ENCODE measurements at regions not wholly inside any gene's neighbourhood (a gene's known extent, or its start where the extent isn't known, plus 50 kb on each side); places are given as distances from the start of the nearest gene placed in this dataset.

- POLR2A ChIA-PET, result no interaction called here
- Mint-ChIP-seq H3K9me3 (peaks cover 9% of the 10 kb centered on the region), H3K36me3 (peaks cover 9% of the 10 kb centered on the region), H3K27me3 (ENCODE audit: low read depth) (no peaks in the 10 kb centered on the region; the same call in 1 of the 2 replicates), H3K27ac (no peak overlapping the region), H3K4me1 (peaks cover 24% of the 10 kb centered on the region), H3K4me3 (no peak overlapping the region)
- DNase-seq (ENCODE audit: low spot score) (no peak), ATAC-seq (no peak)
- TF ChIP-seq CBFB (CRISPR knock-in tag; IDR thresholded peaks at IDR 0.05; ENCODE audit: low read depth) (no peak), GABPB1 (CRISPR knock-in tag; IDR thresholded peaks at IDR 0.05) (0 out of 2 replicates have a peak, but pooled peaks have one; percentile 25)
- CTCF ChIA-PET, result interaction anchor here (0.7 to 3.3 kb wide), 2 partner anchors 27 to 116 kb away, joined by 3 to 10 read pairs; no protein-coding TSS in a partner anchor
Measured at GRCh38 chr2:74741629-74742028, 87.6 kb downstream of the SEMA4F start.

DNA sequence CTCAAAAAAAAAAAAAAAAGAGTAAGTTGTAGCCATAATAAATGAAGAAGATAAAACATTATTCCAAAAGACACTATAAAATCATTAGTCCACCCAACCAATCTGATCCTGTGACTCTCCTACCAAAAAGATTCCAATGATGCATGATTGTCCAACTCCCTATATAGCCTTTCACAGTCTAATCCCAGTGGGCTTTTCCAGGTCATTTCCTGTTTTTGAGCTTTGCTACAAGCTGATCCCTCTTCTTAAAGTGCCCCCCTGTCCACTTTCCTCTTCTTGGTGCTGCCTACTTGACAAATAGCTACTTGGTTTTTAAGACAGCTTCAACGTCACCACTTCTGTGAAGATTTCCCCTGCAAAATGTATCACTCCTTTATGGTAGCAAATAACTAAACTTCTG, 88.4 kb downstream of the SEMA4F start:
- Mint-ChIP-seq H3K4me3 (no peak overlapping the region), H3K27ac (no peak overlapping the region), H3K4me1 (peaks cover 24% of the 10 kb centered on the region), H3K27me3 (ENCODE audit: low read depth) (no peaks in the 10 kb centered on the region; the same call in 1 of the 2 replicates), H3K9me3 (peaks cover under 1% of the 10 kb centered on the region; the same call in 1 of the 2 replicates), H3K36me3 (peaks cover under 1% of the 10 kb centered on the region)
- TF ChIP-seq CDX4 (CRISPR knock-in tag; IDR thresholded peaks at IDR 0.05; ENCODE audit: borderline replicate concordance), result no peak
- no peak for TF ChIP-seq TCF7 (CRISPR knock-in tag; IDR thresholded peaks at IDR 0.05; ENCODE audit: low read depth)
- no peak for TF ChIP-seq PREB (CRISPR knock-in tag; IDR thresholded peaks at IDR 0.05; ENCODE audit: borderline replicate concordance)
- no peak for TF ChIP-seq AR (CRISPR knock-in tag; IDR thresholded peaks at IDR 0.05)
- TF ChIP-seq, protein P1, sequence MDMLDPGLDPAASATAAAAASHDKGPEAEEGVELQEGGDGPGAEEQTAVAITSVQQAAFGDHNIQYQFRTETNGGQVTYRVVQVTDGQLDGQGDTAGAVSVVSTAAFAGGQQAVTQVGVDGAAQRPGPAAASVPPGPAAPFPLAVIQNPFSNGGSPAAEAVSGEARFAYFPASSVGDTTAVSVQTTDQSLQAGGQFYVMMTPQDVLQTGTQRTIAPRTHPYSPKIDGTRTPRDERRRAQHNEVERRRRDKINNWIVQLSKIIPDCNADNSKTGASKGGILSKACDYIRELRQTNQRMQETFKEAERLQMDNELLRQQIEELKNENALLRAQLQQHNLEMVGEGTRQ (CRISPR knock-in tag; IDR thresholded peaks at IDR 0.05), result no peak
- no peak for TF ChIP-seq GRHL2 (CRISPR knock-in tag; IDR thresholded peaks at IDR 0.05; ENCODE audit: insufficient replicate concordance, severe bottlenecking)
- TF ChIP-seq SMAD4 (CRISPR knock-in tag; IDR thresholded peaks at IDR 0.05), result no peak
- ChIA-PET POLR2A (no interaction called here), CTCF (interaction anchor here (0.7 to 3.3 kb wide), 2 partner anchors 27 to 117 kb away, joined by 3 to 10 read pairs; no protein-coding TSS in a partner anchor)
- DNase-seq (ENCODE audit: low spot score) (no peak), ATAC-seq (no peak)

DNA sequence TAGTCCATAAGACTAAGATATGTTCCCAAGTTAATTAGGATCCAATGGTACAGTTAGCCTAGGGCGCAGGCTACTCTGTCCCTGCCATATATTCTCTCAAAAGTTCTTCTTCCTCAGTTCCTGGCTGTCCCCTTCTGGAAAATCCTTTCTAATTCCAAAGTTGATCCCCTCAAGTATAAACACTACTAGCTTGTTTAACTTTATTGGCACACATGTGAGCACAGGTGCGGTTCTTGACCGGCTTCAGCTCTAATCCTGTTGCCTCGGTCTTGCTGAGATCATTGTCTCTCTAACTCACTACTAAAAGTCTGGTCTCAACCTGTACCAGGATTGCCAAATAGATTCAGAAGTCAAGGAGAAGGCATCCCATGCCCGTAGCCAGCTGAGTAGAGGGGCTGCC, 89.0 kb downstream of the SEMA4F start:
- no peak overlapping the region for H3K4me3 Mint-ChIP-seq
- no peak for DNase-seq (ENCODE audit: low spot score)
- ChIA-PET POLR2A (no interaction called here), CTCF (interaction anchor here (3.3 kb wide), 1 partner anchor 28 kb away, joined by 10 read pairs; no protein-coding TSS in a partner anchor)
- no peak overlapping the region for H3K27ac Mint-ChIP-seq
- no peak for TF ChIP-seq IRF1 (CRISPR knock-in tag; IDR thresholded peaks at IDR 0.05)
- TF ChIP-seq TCF7 (CRISPR knock-in tag; IDR thresholded peaks at IDR 0.05; ENCODE audit: low read depth), result no peak
- no peak for TF ChIP-seq NR1H2 (CRISPR knock-in tag; IDR thresholded peaks at IDR 0.05)
- TF ChIP-seq, protein P2, sequence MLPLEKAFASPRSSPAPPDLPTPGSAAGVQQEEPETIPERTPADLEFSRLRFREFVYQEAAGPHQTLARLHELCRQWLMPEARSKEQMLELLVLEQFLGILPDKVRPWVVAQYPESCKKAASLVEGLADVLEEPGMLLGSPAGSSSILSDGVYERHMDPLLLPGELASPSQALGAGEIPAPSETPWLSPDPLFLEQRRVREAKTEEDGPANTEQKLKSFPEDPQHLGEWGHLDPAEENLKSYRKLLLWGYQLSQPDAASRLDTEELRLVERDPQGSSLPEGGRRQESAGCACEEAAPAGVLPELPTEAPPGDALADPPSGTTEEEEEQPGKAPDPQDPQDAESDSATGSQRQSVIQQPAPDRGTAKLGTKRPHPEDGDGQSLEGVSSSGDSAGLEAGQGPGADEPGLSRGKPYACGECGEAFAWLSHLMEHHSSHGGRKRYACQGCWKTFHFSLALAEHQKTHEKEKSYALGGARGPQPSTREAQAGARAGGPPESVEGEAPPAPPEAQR (CRISPR knock-in tag; IDR thresholded peaks at IDR 0.05), result no peak
- no peak for TF ChIP-seq KAT7 (CRISPR knock-in tag; IDR thresholded peaks at IDR 0.05; ENCODE audit: borderline replicate concordance)
- TF ChIP-seq, protein P3, sequence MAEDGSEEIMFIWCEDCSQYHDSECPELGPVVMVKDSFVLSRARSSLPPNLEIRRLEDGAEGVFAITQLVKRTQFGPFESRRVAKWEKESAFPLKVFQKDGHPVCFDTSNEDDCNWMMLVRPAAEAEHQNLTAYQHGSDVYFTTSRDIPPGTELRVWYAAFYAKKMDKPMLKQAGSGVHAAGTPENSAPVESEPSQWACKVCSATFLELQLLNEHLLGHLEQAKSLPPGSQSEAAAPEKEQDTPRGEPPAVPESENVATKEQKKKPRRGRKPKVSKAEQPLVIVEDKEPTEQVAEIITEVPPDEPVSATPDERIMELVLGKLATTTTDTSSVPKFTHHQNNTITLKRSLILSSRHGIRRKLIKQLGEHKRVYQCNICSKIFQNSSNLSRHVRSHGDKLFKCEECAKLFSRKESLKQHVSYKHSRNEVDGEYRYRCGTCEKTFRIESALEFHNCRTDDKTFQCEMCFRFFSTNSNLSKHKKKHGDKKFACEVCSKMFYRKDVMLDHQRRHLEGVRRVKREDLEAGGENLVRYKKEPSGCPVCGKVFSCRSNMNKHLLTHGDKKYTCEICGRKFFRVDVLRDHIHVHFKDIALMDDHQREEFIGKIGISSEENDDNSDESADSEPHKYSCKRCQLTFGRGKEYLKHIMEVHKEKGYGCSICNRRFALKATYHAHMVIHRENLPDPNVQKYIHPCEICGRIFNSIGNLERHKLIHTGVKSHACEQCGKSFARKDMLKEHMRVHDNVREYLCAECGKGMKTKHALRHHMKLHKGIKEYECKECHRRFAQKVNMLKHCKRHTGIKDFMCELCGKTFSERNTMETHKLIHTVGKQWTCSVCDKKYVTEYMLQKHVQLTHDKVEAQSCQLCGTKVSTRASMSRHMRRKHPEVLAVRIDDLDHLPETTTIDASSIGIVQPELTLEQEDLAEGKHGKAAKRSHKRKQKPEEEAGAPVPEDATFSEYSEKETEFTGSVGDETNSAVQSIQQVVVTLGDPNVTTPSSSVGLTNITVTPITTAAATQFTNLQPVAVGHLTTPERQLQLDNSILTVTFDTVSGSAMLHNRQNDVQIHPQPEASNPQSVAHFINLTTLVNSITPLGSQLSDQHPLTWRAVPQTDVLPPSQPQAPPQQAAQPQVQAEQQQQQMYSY (CRISPR knock-in tag; IDR thresholded peaks at IDR 0.05), result no peak
- no peaks in the 10 kb centered on the region; the same call in 1 of the 2 replicates for H3K27me3 Mint-ChIP-seq (ENCODE audit: low read depth)
- ATAC-seq, result no peak
- no peaks in the 10 kb centered on the region for H3K36me3 Mint-ChIP-seq
- H3K4me1 Mint-ChIP-seq, result peaks cover 24% of the 10 kb centered on the region
- no peaks in the 10 kb centered on the region for H3K9me3 Mint-ChIP-seq
